ENCODE measurements at regions not wholly inside any gene's neighbourhood (a gene's known extent, or its start where the extent isn't known, plus 50 kb on each side); places are given as distances from the start of the nearest gene placed in this dataset.

- no peak for TF ChIP-seq POLR2AphosphoS5 (IDR thresholded peaks at IDR 0.05; ENCODE audit: low read depth, low read length)
- no peak for TF ChIP-seq CTCF (IDR thresholded peaks at IDR 0.05)
These were observed 481.6 kb downstream of the NTRK2 start for GRCh38 chr9:85151162-85151561.
